HL-60 (cell line): ENCODE measurements at regions not wholly inside any gene's neighbourhood (a gene's known extent, or its start where the extent isn't known, plus 50 kb on each side); places are given as distances from the start of the nearest gene placed in this dataset.

Experiments
- CTCF ChIP-seq: IDR thresholded peaks from one replicate; pipeline ENCODE4 v1.5.1; 2011; ENCODE audit warnings: low read length, control low read depth, inconsistent platforms; ENCODE audit not compliant: insufficient read depth
- GABPA ChIP-seq: IDR thresholded peaks from 2 replicates; pipeline ENCODE4 v1.6.1; 2012; ENCODE audit warnings: low read depth
- POLR2AphosphoS5 ChIP-seq: IDR thresholded peaks from 2 replicates; pipeline ENCODE4 v1.6.1; 2012; ENCODE audit warnings: low read depth

GRCh38 chr3:73954506-73954905 is 329.8 kb upstream of the PDZRN3 start:
- no peak for TF ChIP-seq CTCF
- TF ChIP-seq POLR2AphosphoS5: no peak
- TF ChIP-seq GABPA: no peak
